Trophoblast cell (in vitro differentiated cells and primary cell): ENCODE measurements at regions not wholly inside any gene's neighbourhood (a gene's known extent, or its start where the extent isn't known, plus 50 kb on each side); places are given as distances from the start of the nearest gene placed in this dataset.

Experiments used
- DNase-seq, 2 donors: peaks; one replicate each; pipeline ENCODE4 v3.0.0-alpha.2; 2016
- H2AFZ ChIP-seq: 2 replicates; pipeline ENCODE4 v1.6.1; 2013; ENCODE audit warnings: low read length, moderate library complexity, mild to moderate bottlenecking; ENCODE audit not compliant: insufficient read depth, poor library complexity
- H2AK5ac ChIP-seq: 2 replicates; pipeline ENCODE4 v1.6.1; 2013; ENCODE audit warnings: mild to moderate bottlenecking, low read length
- H2BK120ac ChIP-seq: 2 replicates; pipeline ENCODE4 v1.6.1; 2013; ENCODE audit warnings: low read length, mild to moderate bottlenecking, moderate library complexity; ENCODE audit not compliant: insufficient read depth, poor library complexity
- H2BK12ac ChIP-seq: 2 replicates; pipeline ENCODE4 v1.6.1; 2013; ENCODE audit warnings: mild to moderate bottlenecking, low read length, moderate library complexity
- H2BK5ac ChIP-seq: 2 replicates; pipeline ENCODE4 v1.6.1; 2013; ENCODE audit warnings: low read length, low read depth, moderate library complexity, mild to moderate bottlenecking; ENCODE audit not compliant: poor library complexity
- H3K14ac ChIP-seq: 2 replicates; pipeline ENCODE4 v1.6.1; 2013; ENCODE audit warnings: mild to moderate bottlenecking, low read length
- H3K18ac ChIP-seq: 2 replicates; pipeline ENCODE4 v1.6.1; 2013; ENCODE audit warnings: mild to moderate bottlenecking, low read length
- H3K23ac ChIP-seq: 2 replicates; pipeline ENCODE4 v1.6.1; 2013; ENCODE audit warnings: low read length
- H3K27ac ChIP-seq: 2 replicates; pipeline ENCODE4 v1.5.1; 2013; ENCODE audit warnings: low read depth, mild to moderate bottlenecking, inconsistent platforms, low read length, moderate library complexity
- H3K27me3 ChIP-seq: 2 replicates; pipeline ENCODE4 v1.6.1; 2013; ENCODE audit warnings: inconsistent platforms, mild to moderate bottlenecking, low read length, moderate library complexity; ENCODE audit not compliant: insufficient read depth
- H3K36me3 ChIP-seq, 2 experiments: 1 replicate in 1 of 2; 2 replicates in 1 of 2; pipeline ENCODE4 v1.6.1; 2013; ENCODE audit warnings: low read length in 2 of 2, mild to moderate bottlenecking in 2 of 2, moderate library complexity in 1 of 2; ENCODE audit not compliant: insufficient read depth in 2 of 2, control insufficient read depth in 1 of 2
- H3K4ac ChIP-seq: 2 replicates; pipeline ENCODE4 v1.6.1; 2013; ENCODE audit warnings: low read depth, mild to moderate bottlenecking, low read length, moderate library complexity
- H3K4me1 ChIP-seq, 2 experiments: 1 replicate in 1 of 2; 2 replicates in 1 of 2; pipeline ENCODE4 v1.6.1; 2013; ENCODE audit warnings: low read length in 2 of 2, mild to moderate bottlenecking in 2 of 2, moderate library complexity in 1 of 2; ENCODE audit not compliant: insufficient read depth in 2 of 2, control insufficient read depth in 1 of 2
- H3K4me2 ChIP-seq: 2 replicates; pipeline ENCODE4 v1.6.1; 2013; ENCODE audit warnings: inconsistent platforms, mild to moderate bottlenecking, low read length, moderate library complexity
- H3K4me3 ChIP-seq: 2 replicates; pipeline ENCODE4 v1.5.1; 2013; ENCODE audit warnings: mild to moderate bottlenecking, low read depth, low read length, inconsistent platforms
- H3K79me1 ChIP-seq: one replicate; pipeline ENCODE4 v1.6.1; 2013; ENCODE audit warnings: low read length
- H3K79me2 ChIP-seq: 2 replicates; pipeline ENCODE4 v1.6.1; 2013; ENCODE audit warnings: low read length, mild to moderate bottlenecking; ENCODE audit not compliant: control insufficient read depth, insufficient read depth, poor library complexity
- H3K9ac ChIP-seq: 2 replicates; pipeline ENCODE4 v1.6.1; 2013; ENCODE audit warnings: mild to moderate bottlenecking, low read length
- H3K9me3 ChIP-seq: 2 replicates; pipeline ENCODE4 v1.6.1; 2013; ENCODE audit warnings: low read depth, mild to moderate bottlenecking, control low read depth, inconsistent platforms, low read length; ENCODE audit not compliant: insufficient read depth
- H4K12ac ChIP-seq: 2 replicates; pipeline ENCODE4 v1.6.1; 2013; ENCODE audit warnings: low read depth, mild to moderate bottlenecking, low read length, moderate library complexity
- H4K8ac ChIP-seq: 2 replicates; pipeline ENCODE4 v1.6.1; 2013; ENCODE audit warnings: low read depth, mild to moderate bottlenecking, low read length, moderate library complexity
- H4K91ac ChIP-seq: one replicate; pipeline ENCODE4 v1.6.1; 2013; ENCODE audit warnings: low read depth, mild to moderate bottlenecking, low read length, moderate library complexity
- WGBS: extraction: QIAGEN DNeasy Blood & Tissue Kit; methylation state at CpG from one replicate; pipeline ENCODE4 v1.1.7; 2013; ENCODE audit warnings: missing lambda C conversion rate; ENCODE audit not compliant: insufficient read length, insufficient coverage; ENCODE audit errors: extremely low coverage; 5-methylcytosine and 5-hydroxymethylcytosine counted together

- Histone ChIP-seq H3K27ac (no peak overlapping the region), H3K27me3 (no peaks in the 10 kb centered on the region), H3K79me2 (no peaks in the 10 kb centered on the region), H4K91ac (no peak overlapping the region), H3K9me3 (no peaks in the 10 kb centered on the region), H3K4ac (no peak overlapping the region), H4K12ac (no peak overlapping the region), H2AFZ (no peak overlapping the region), H3K4me1 (peaks cover 2 to 4% of the 10 kb centered on the region in 2 experiments), H2AK5ac (no peak overlapping the region), H3K79me1 (peaks cover 2% of the 10 kb centered on the region), H3K18ac (no peak overlapping the region), H2BK5ac (no peak overlapping the region), H2BK12ac (no peak overlapping the region), H3K23ac (no peak overlapping the region), H4K8ac (no peak overlapping the region), H3K9ac (no peak overlapping the region), H3K4me3 (no peak overlapping the region), H3K14ac (no peak overlapping the region), H3K4me2 (no peak overlapping the region), H3K36me3 (no peaks in the 10 kb centered on the region), H2BK120ac (no peak overlapping the region)
- no peak for DNase-seq
- no CpG with 5 or more reads among the region's 7 CpGs for WGBS
These were observed 83.6 kb downstream of the HPGD start for GRCh38 chr4:174438711-174439110.

- Histone ChIP-seq H3K18ac (no peak overlapping the region), H4K8ac (no peak overlapping the region), H3K4me1 (peaks cover 2 to 4% of the 10 kb centered on the region in 2 experiments), H3K27ac (peak overlapping the region; percentile 85), H3K14ac (no peak overlapping the region), H3K36me3 (no peaks in the 10 kb centered on the region), H3K4me3 (no peak overlapping the region), H4K12ac (no peak overlapping the region), H3K23ac (no peak overlapping the region), H2BK120ac (no peak overlapping the region), H2BK5ac (peak overlapping the region; percentile 40), H3K27me3 (no peaks in the 10 kb centered on the region), H3K4ac (no peak overlapping the region), H4K91ac (no peak overlapping the region), H3K9ac (no peak overlapping the region), H3K79me1 (peaks cover 2% of the 10 kb centered on the region), H2AFZ (no peak overlapping the region), H3K79me2 (no peaks in the 10 kb centered on the region), H3K4me2 (no peak overlapping the region), H3K9me3 (no peaks in the 10 kb centered on the region), H2AK5ac (no peak overlapping the region), H2BK12ac (no peak overlapping the region)
- no CpG with 5 or more reads among the region's 1 CpG for WGBS
- DNase-seq, result peak; percentile 74 to 91
These were observed 84.5 kb downstream of the HPGD start for GRCh38 chr4:174437749-174438148.

GRCh38 chr4:174437324-174437723 lies 85.0 kb downstream of the HPGD start:
- no peaks in the 10 kb centered on the region for H3K9me3 ChIP-seq
- peak; percentile 36 to 79 for DNase-seq
- H3K79me2 ChIP-seq, result no peaks in the 10 kb centered on the region
- peaks cover 2% of the 10 kb centered on the region for H3K79me1 ChIP-seq
- no peak overlapping the region for H2AFZ ChIP-seq
- H3K9ac ChIP-seq, result no peak overlapping the region
- H3K23ac ChIP-seq, result no peak overlapping the region
- no peaks in the 10 kb centered on the region for H3K36me3 ChIP-seq
- no peak overlapping the region for H3K14ac ChIP-seq
- no peaks in the 10 kb centered on the region for H3K27me3 ChIP-seq
- no peak overlapping the region for H3K4ac ChIP-seq
- H2BK12ac ChIP-seq, result no peak overlapping the region
- H2BK120ac ChIP-seq, result no peak overlapping the region
- H4K91ac ChIP-seq, result no peak overlapping the region
- H3K27ac ChIP-seq, result peak overlapping the region; percentile 85
- H3K4me3 ChIP-seq, result no peak overlapping the region
- H4K8ac ChIP-seq, result no peak overlapping the region
- peaks cover 2 to 4% of the 10 kb centered on the region in 2 experiments for H3K4me1 ChIP-seq
- H2BK5ac ChIP-seq, result peak overlapping the region; percentile 40
- H3K18ac ChIP-seq, result no peak overlapping the region
- WGBS, result no CpG with 5 or more reads among the region's 2 CpGs
- no peak overlapping the region for H2AK5ac ChIP-seq
- H4K12ac ChIP-seq, result no peak overlapping the region
- H3K4me2 ChIP-seq, result no peak overlapping the region

GRCh38 chr4:174436377-174436776 lies 85.9 kb downstream of the HPGD start:
- Histone ChIP-seq H3K27ac (no peak overlapping the region), H2BK120ac (no peak overlapping the region), H4K8ac (no peak overlapping the region), H3K18ac (no peak overlapping the region), H3K23ac (no peak overlapping the region), H3K79me2 (no peaks in the 10 kb centered on the region), H2AK5ac (no peak overlapping the region), H3K14ac (no peak overlapping the region), H3K79me1 (peaks cover 2% of the 10 kb centered on the region), H4K91ac (no peak overlapping the region), H2AFZ (no peak overlapping the region), H2BK5ac (no peak overlapping the region), H3K4ac (no peak overlapping the region), H3K4me1 (peaks cover 2 to 4% of the 10 kb centered on the region in 2 experiments), H3K4me2 (no peak overlapping the region), H2BK12ac (no peak overlapping the region), H3K36me3 (no peaks in the 10 kb centered on the region), H3K4me3 (no peak overlapping the region), H3K9me3 (no peaks in the 10 kb centered on the region), H4K12ac (no peak overlapping the region), H3K9ac (no peak overlapping the region), H3K27me3 (no peaks in the 10 kb centered on the region)
- no CpG with 5 or more reads among the region's 1 CpG for WGBS
- DNase-seq, result no peak
